OCI-LY1 (cell line): ENCODE measurements at regions not wholly inside any gene's neighbourhood (a gene's known extent, or its start where the extent isn't known, plus 50 kb on each side); places are given as distances from the start of the nearest gene placed in this dataset.
"Not testable (repeated sequence)": the region's sequence is repeated elsewhere in the genome, so short reads cannot be mapped to it uniquely, and the experiment has no call there.

Experiments
- H2AFZ ChIP-seq: fragments of 200-600 bp; sonication (generic), shearing (Covaris generic); 2 replicates; pipeline ENCODE4 v1.6.0; 2014; ENCODE audit warnings: antibody characterized with exemption, mild to moderate bottlenecking, low read length
- H3F3A ChIP-seq: fragments of 200-600 bp; sonication (generic), shearing (Covaris generic); 2 replicates; pipeline ENCODE4 v1.6.0; 2014; ENCODE audit warnings: mild to moderate bottlenecking, antibody characterized with exemption, low read length, moderate library complexity; ENCODE audit not compliant: insufficient read depth
- H3K27ac ChIP-seq: fragments of 200-600 bp; sonication (generic); 2 replicates; pipeline ENCODE4 v1.5.1; 2014; ENCODE audit warnings: low read length, mixed run types, mild to moderate bottlenecking, low read depth; ENCODE audit not compliant: poor library complexity, severe bottlenecking
- H3K27me3 ChIP-seq: fragments of 200-600 bp; sonication (generic); 2 replicates; pipeline ENCODE4 v1.6.0; 2014; ENCODE audit warnings: antibody characterized with exemption, mild to moderate bottlenecking, low read length, moderate library complexity; ENCODE audit not compliant: insufficient read depth
- H3K36me3 ChIP-seq: fragments of 200-600 bp; sonication (generic); 2 replicates; pipeline ENCODE4 v1.6.1; 2014; ENCODE audit warnings: mild to moderate bottlenecking, antibody characterized with exemption, low read length, moderate library complexity, mixed read lengths; ENCODE audit not compliant: insufficient read depth
- H3K4me1 ChIP-seq: fragments of 200-600 bp; sonication (generic); 2 replicates; pipeline ENCODE4 v1.5.1; 2014; ENCODE audit warnings: mild to moderate bottlenecking, low read length, moderate library complexity; ENCODE audit not compliant: insufficient read depth, severe bottlenecking
- H3K4me2 ChIP-seq: fragments of 200-600 bp; sonication (generic), shearing (Covaris generic); 2 replicates; pipeline ENCODE4 v1.6.1; 2014; ENCODE audit warnings: low read length
- H3K4me3 ChIP-seq: fragments of 200-600 bp; sonication (generic); 2 replicates; pipeline ENCODE4 v1.5.1; 2014; ENCODE audit warnings: low read length, low read depth, mild to moderate bottlenecking, mixed read lengths; ENCODE audit not compliant: poor library complexity, severe bottlenecking
- H3K79me2 ChIP-seq: fragments of 200-600 bp; shearing (Covaris generic); 2 replicates; pipeline ENCODE4 v1.6.1; 2016; ENCODE audit warnings: mixed run types, low read length, mixed read lengths; ENCODE audit not compliant: insufficient read depth
- H3K9ac ChIP-seq: fragments of 200-600 bp; sonication (generic), shearing (Covaris generic); 2 replicates; pipeline ENCODE4 v1.6.1; 2014; ENCODE audit warnings: mild to moderate bottlenecking, low read length, mixed read lengths
- H3K9me2 ChIP-seq: fragments of 200-600 bp; sonication (generic), shearing (Covaris generic); 2 replicates; pipeline ENCODE4 v1.6.1; 2014; ENCODE audit warnings: low read depth, mild to moderate bottlenecking, low read length, mixed read lengths
- H3K9me3 ChIP-seq: fragments of 200-600 bp; shearing (Covaris generic); 2 replicates; pipeline ENCODE4 v1.6.1; 2014; ENCODE audit warnings: low read length, mixed read lengths
- H4K20me1 ChIP-seq: fragments of 200-600 bp; sonication (generic), shearing (Covaris generic); 2 replicates; pipeline ENCODE4 v1.6.0; 2016; ENCODE audit warnings: mild to moderate bottlenecking, low read length; ENCODE audit not compliant: insufficient read depth
- CTCF ChIP-seq: fragments of 200-600 bp; sonication (generic), shearing (Covaris generic); IDR thresholded peaks from 2 replicates; pipeline ENCODE4 v1.5.1; 2017; ENCODE audit warnings: mild to moderate bottlenecking, antibody characterized with exemption, low read length, moderate library complexity, mixed read lengths
- EZH2 ChIP-seq: fragments of 200-600 bp; sonication (generic), shearing (Covaris generic); IDR thresholded peaks from 2 replicates; pipeline ENCODE4 v1.8.0; 2017; ENCODE audit warnings: borderline replicate concordance, mixed run types, mild to moderate bottlenecking, antibody characterized with exemption, low read length, moderate library complexity, mixed read lengths

- Histone ChIP-seq H3K27ac (no peak overlapping the region), H3K79me2 (no peaks in the 10 kb centered on the region), H3K4me3 (no peak overlapping the region), H3K4me1 (no peaks in the 10 kb centered on the region), H3F3A (no peaks in the 10 kb centered on the region), H2AFZ (no peak overlapping the region), H3K9ac (no peak overlapping the region), H3K4me2 (no peak overlapping the region), H3K9me3 (no peaks in the 10 kb centered on the region), H3K27me3 (no peaks in the 10 kb centered on the region), H3K36me3 (no peaks in the 10 kb centered on the region), H3K9me2 (no peaks in the 10 kb centered on the region), H4K20me1 (no peaks in the 10 kb centered on the region)
- TF ChIP-seq EZH2 (no peak), CTCF (no peak)
Measured at GRCh38 chr11:104772806-104773241, 125.4 kb downstream of the CASP12 start.

- H4K20me1 ChIP-seq = no peaks in the 10 kb centered on the region
- no peaks in the 10 kb centered on the region for H3K36me3 ChIP-seq
- no peak overlapping the region for H3K4me2 ChIP-seq
- H3K27me3 ChIP-seq = no peaks in the 10 kb centered on the region
- H3K79me2 ChIP-seq = no peaks in the 10 kb centered on the region
- H3F3A ChIP-seq = no peaks in the 10 kb centered on the region
- H3K9me3 ChIP-seq = no peaks in the 10 kb centered on the region
- H2AFZ ChIP-seq = no peak overlapping the region
- no peaks in the 10 kb centered on the region for H3K4me1 ChIP-seq
- H3K9ac ChIP-seq = no peak overlapping the region
- H3K9me2 ChIP-seq = no peaks in the 10 kb centered on the region
- TF ChIP-seq EZH2 (no peak), CTCF (no peak)
- H3K4me3 ChIP-seq = no peak overlapping the region
- H3K27ac ChIP-seq = no peak overlapping the region
Measured at GRCh38 chr11:104771763-104772162, 126.5 kb downstream of the CASP12 start.

- not testable (repeated sequence) for H3K36me3 ChIP-seq, H3K79me2 ChIP-seq, H3K4me3 ChIP-seq, H3K9me3 ChIP-seq, H4K20me1 ChIP-seq, H3F3A ChIP-seq, H3K4me2 ChIP-seq, H3K27ac ChIP-seq, H3K27me3 ChIP-seq, H3K9me2 ChIP-seq, H3K4me1 ChIP-seq, H2AFZ ChIP-seq, H3K9ac ChIP-seq
Measured at GRCh38 chr11:104771046-104771445, 127.2 kb downstream of the CASP12 start.

- no peaks in the 10 kb centered on the region for H3K79me2 ChIP-seq
- no peaks in the 10 kb centered on the region for H3K4me1 ChIP-seq
- no peak overlapping the region for H2AFZ ChIP-seq
- no peaks in the 10 kb centered on the region for H3K27me3 ChIP-seq
- H3K4me2 ChIP-seq = no peak overlapping the region
- H3K4me3 ChIP-seq = no peak overlapping the region
- no peaks in the 10 kb centered on the region for H3K9me2 ChIP-seq
- TF ChIP-seq CTCF (no peak), EZH2 (no peak)
- no peaks in the 10 kb centered on the region for H3F3A ChIP-seq
- no peak overlapping the region for H3K9ac ChIP-seq
- no peak overlapping the region for H3K27ac ChIP-seq
- no peaks in the 10 kb centered on the region for H3K9me3 ChIP-seq
- no peaks in the 10 kb centered on the region for H4K20me1 ChIP-seq
- no peaks in the 10 kb centered on the region for H3K36me3 ChIP-seq
Measured at GRCh38 chr11:104765401-104766095, 132.7 kb downstream of the CASP12 start.
